22Rv1 (cell line): ENCODE measurements at regions not wholly inside any gene's neighbourhood (a gene's known extent, or its start where the extent isn't known, plus 50 kb on each side); places are given as distances from the start of the nearest gene placed in this dataset.
"Not testable (repeated sequence)": the region's sequence is repeated elsewhere in the genome, so short reads cannot be mapped to it uniquely, and the experiment has no call there.

Experiments used
- H3K27ac ChIP-seq: fragments of 450-650 bp; 2 replicates; pipeline ENCODE4 v1.5.1; 2017
- CTCF ChIP-seq: fragments of 450-650 bp; IDR thresholded peaks from 2 replicates; pipeline ENCODE4 v1.5.1; 2017; ENCODE audit warnings: mild to moderate bottlenecking
- ZFX ChIP-seq: fragments of 450-650 bp; IDR thresholded peaks from 2 replicates; pipeline ENCODE4 v1.6.1; 2017; ENCODE audit warnings: antibody characterized with exemption, borderline replicate concordance

GRCh38 chr1:230569201-230569600 is 73.1 kb upstream of the COG2 start:
- TF ChIP-seq ZFX = no peak
- TF ChIP-seq CTCF = no peak

GRCh38 chr1:230568676-230569075 is 73.6 kb upstream of the COG2 start:
- H3K27ac ChIP-seq = no peak overlapping the region
- TF ChIP-seq CTCF = no peak
- TF ChIP-seq ZFX = no peak

More at GRCh38 chr1:230569201-230569600, 73.1 kb upstream of the COG2 start:
- no peak overlapping the region for H3K27ac ChIP-seq

GRCh38 chr1:230568008-230568407 is 74.3 kb upstream of the COG2 start:
- H3K27ac ChIP-seq = no peak overlapping the region
- TF ChIP-seq ZFX (no peak), CTCF (peak; percentile 43)

GRCh38 chr1:230567221-230567575 is 75.1 kb upstream of the COG2 start:
- H3K27ac ChIP-seq = no peak overlapping the region
- TF ChIP-seq CTCF (no peak), ZFX (no peak)

- H3K27ac ChIP-seq = not testable (repeated sequence)
These were observed 75.6 kb upstream of the COG2 start for GRCh38 chr1:230566532-230567220.

- TF ChIP-seq ZFX (no peak), CTCF (no peak)
- no peak overlapping the region for H3K27ac ChIP-seq
These were observed 77.1 kb upstream of the COG2 start for GRCh38 chr1:230565141-230565540.

- TF ChIP-seq CTCF (no peak), ZFX (no peak)
These were observed 78.7 kb upstream of the COG2 start for GRCh38 chr1:230563591-230563990.

GRCh38 chr1:230561570-230561969 is 80.7 kb upstream of the COG2 start:
- no peak for TF ChIP-seq CTCF
- TF ChIP-seq ZFX = no peak
- H3K27ac ChIP-seq = no peak overlapping the region

More at GRCh38 chr1:230563591-230563990, 78.7 kb upstream of the COG2 start:
- H3K27ac ChIP-seq = no peak overlapping the region
